HepG2 (cell line): ENCODE measurements at regions not wholly inside any gene's neighbourhood (a gene's known extent, or its start where the extent isn't known, plus 50 kb on each side); places are given as distances from the start of the nearest gene placed in this dataset.

Source experiments
- CTCF ChIP-seq: sonication (generic); formaldehyde crosslinking; IDR thresholded peaks from 2 replicates; pipeline ENCODE4 v1.5.0; 2020; ENCODE audit warnings: mild to moderate bottlenecking, missing genetic modification reagents, moderate library complexity
- POLR2AphosphoS5 ChIP-seq: IDR thresholded peaks from 2 replicates; pipeline ENCODE4 v1.6.1; 2012; ENCODE audit warnings: low read depth, low read length
- TF ChIP-seq, protein P1 (sequence below): sonication (generic); formaldehyde crosslinking; IDR thresholded peaks from 2 replicates; pipeline ENCODE4 v1.4.0; 2020; ENCODE audit warnings: missing genetic modification reagents

GRCh38 chr18:27662537-27662936 is 477.4 kb upstream of the CHST9 start:
- TF ChIP-seq, protein P1, sequence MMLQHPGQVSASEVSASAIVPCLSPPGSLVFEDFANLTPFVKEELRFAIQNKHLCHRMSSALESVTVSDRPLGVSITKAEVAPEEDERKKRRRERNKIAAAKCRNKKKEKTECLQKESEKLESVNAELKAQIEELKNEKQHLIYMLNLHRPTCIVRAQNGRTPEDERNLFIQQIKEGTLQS (CRISPR knock-in tag), result no peak
- no peak for TF ChIP-seq POLR2AphosphoS5
- no peak for TF ChIP-seq CTCF (CRISPR knock-in tag)
